GM12891 (cell line): ENCODE measurements at regions not wholly inside any gene's neighbourhood (a gene's known extent, or its start where the extent isn't known, plus 50 kb on each side); places are given as distances from the start of the nearest gene placed in this dataset.

ENCODE experiments used
- POLR2A ChIP-seq: IDR thresholded peaks from 2 replicates; pipeline ENCODE4 v1.6.1; 2011; ENCODE audit warnings: low read depth, low read length, control low read depth
- POLR2AphosphoS5 ChIP-seq: IDR thresholded peaks from 2 replicates; pipeline ENCODE4 v1.6.1; 2011; ENCODE audit warnings: low read depth, low read length, control low read depth

DNA sequence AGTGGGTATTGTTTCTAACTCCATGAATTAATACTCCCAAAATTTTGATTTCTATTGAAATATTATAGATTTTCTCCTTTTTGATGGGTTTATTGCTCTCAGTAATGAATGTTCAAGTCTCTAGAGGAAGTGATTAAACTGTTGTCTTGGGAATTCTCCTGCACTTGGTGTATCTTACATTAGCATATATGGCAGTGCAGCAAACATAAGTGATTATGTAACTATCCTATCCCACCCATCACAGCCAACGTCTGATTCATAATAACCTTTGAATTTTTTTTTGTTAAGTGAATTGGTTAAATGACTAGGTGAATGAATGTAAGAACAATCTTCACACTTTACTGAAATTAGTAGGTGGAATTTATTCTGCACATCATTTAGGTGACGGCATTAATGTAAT, 483.7 kb downstream of the TAF11L14 start:
- TF ChIP-seq POLR2A (no peak), POLR2AphosphoS5 (no peak)
